ENCODE measurements at regions not wholly inside any gene's neighbourhood (a gene's known extent, or its start where the extent isn't known, plus 50 kb on each side); places are given as distances from the start of the nearest gene placed in this dataset.

- H3K27me3 ChIP-seq (ENCODE audit: insufficient read depth, low read length), result no peaks in the 10 kb centered on the region
- H2AFZ ChIP-seq (ENCODE audit: low read length), result no peak overlapping the region
- no peaks in the 10 kb centered on the region for H3K4me1 ChIP-seq (ENCODE audit: insufficient read depth, low read length)
- no peaks in the 10 kb centered on the region for H3K36me3 ChIP-seq (ENCODE audit: insufficient read depth, low read length)
- H3K27ac ChIP-seq (ENCODE audit: low read depth, low read length), result no peak overlapping the region
- no peak for TF ChIP-seq CTCF (IDR thresholded peaks at IDR 0.05; ENCODE audit: extremely low read depth, low read depth, low read length)
- no peak overlapping the region for H3K4me2 ChIP-seq (ENCODE audit: insufficient read depth, low read length)
- H3K9me3 ChIP-seq (ENCODE audit: low read depth, low read length), result no peaks in the 10 kb centered on the region
- H4K20me1 ChIP-seq (ENCODE audit: insufficient read depth, low read length), result no peaks in the 10 kb centered on the region
- no peaks in the 10 kb centered on the region for H3K79me2 ChIP-seq (ENCODE audit: insufficient read depth, low read length)
- no peak overlapping the region for H3K4me3 ChIP-seq (ENCODE audit: insufficient read depth, low read length)
- no peak for DNase-seq (ENCODE audit: insufficient read length, low spot score, missing footprints)
Observed at GRCh38 chr14:22232486-22232885, 356.5 kb downstream of the DAD1 start.

GRCh38 chr14:22231018-22231417 lies 358.0 kb downstream of the DAD1 start:
- no peak overlapping the region for H3K27ac ChIP-seq (ENCODE audit: low read depth, low read length)
- no peak overlapping the region for H2AFZ ChIP-seq (ENCODE audit: low read length)
- H3K27me3 ChIP-seq (ENCODE audit: insufficient read depth, low read length), result no peaks in the 10 kb centered on the region
- H3K9me3 ChIP-seq (ENCODE audit: low read depth, low read length), result no peaks in the 10 kb centered on the region
- no peak for DNase-seq (ENCODE audit: insufficient read length, low spot score, missing footprints)
- no peak overlapping the region for H3K4me3 ChIP-seq (ENCODE audit: insufficient read depth, low read length)
- H3K36me3 ChIP-seq (ENCODE audit: insufficient read depth, low read length), result no peaks in the 10 kb centered on the region
- no peak for TF ChIP-seq CTCF (IDR thresholded peaks at IDR 0.05; ENCODE audit: extremely low read depth, low read depth, low read length)
- peaks cover 4% of the 10 kb centered on the region for H3K4me1 ChIP-seq (ENCODE audit: insufficient read depth, low read length)
- H4K20me1 ChIP-seq (ENCODE audit: insufficient read depth, low read length), result no peaks in the 10 kb centered on the region
- no peak overlapping the region for H3K4me2 ChIP-seq (ENCODE audit: insufficient read depth, low read length)
- H3K79me2 ChIP-seq (ENCODE audit: insufficient read depth, low read length), result no peaks in the 10 kb centered on the region

- H2AFZ ChIP-seq (ENCODE audit: low read length), result no peak overlapping the region
- H3K36me3 ChIP-seq (ENCODE audit: insufficient read depth, low read length), result no peaks in the 10 kb centered on the region
- H3K4me2 ChIP-seq (ENCODE audit: insufficient read depth, low read length), result no peak overlapping the region
- H3K9me3 ChIP-seq (ENCODE audit: low read depth, low read length), result no peaks in the 10 kb centered on the region
- no peaks in the 10 kb centered on the region for H3K27me3 ChIP-seq (ENCODE audit: insufficient read depth, low read length)
- DNase-seq (ENCODE audit: insufficient read length, low spot score, missing footprints), result no peak
- H3K4me3 ChIP-seq (ENCODE audit: insufficient read depth, low read length), result no peak overlapping the region
- H4K20me1 ChIP-seq (ENCODE audit: insufficient read depth, low read length), result no peaks in the 10 kb centered on the region
- peaks cover 6% of the 10 kb centered on the region for H3K4me1 ChIP-seq (ENCODE audit: insufficient read depth, low read length)
- no peak overlapping the region for H3K27ac ChIP-seq (ENCODE audit: low read depth, low read length)
- no peaks in the 10 kb centered on the region for H3K79me2 ChIP-seq (ENCODE audit: insufficient read depth, low read length)
- no peak for TF ChIP-seq CTCF (IDR thresholded peaks at IDR 0.05; ENCODE audit: extremely low read depth, low read depth, low read length)
Observed at GRCh38 chr14:22230517-22230916, 358.5 kb downstream of the DAD1 start.

- Histone ChIP-seq H3K4me3 (ENCODE audit: insufficient read depth, low read length) (no peak overlapping the region), H4K20me1 (ENCODE audit: insufficient read depth, low read length) (no peaks in the 10 kb centered on the region), H3K4me2 (ENCODE audit: insufficient read depth, low read length) (no peak overlapping the region), H3K36me3 (ENCODE audit: insufficient read depth, low read length) (no peaks in the 10 kb centered on the region), H3K27ac (ENCODE audit: low read depth, low read length) (no peak overlapping the region), H3K9me3 (ENCODE audit: low read depth, low read length) (no peaks in the 10 kb centered on the region), H3K27me3 (ENCODE audit: insufficient read depth, low read length) (no peaks in the 10 kb centered on the region), H2AFZ (ENCODE audit: low read length) (no peak overlapping the region), H3K79me2 (ENCODE audit: insufficient read depth, low read length) (no peaks in the 10 kb centered on the region), H3K4me1 (ENCODE audit: insufficient read depth, low read length) (peaks cover 6% of the 10 kb centered on the region)
- no peak for TF ChIP-seq CTCF (IDR thresholded peaks at IDR 0.05; ENCODE audit: extremely low read depth, low read depth, low read length)
- DNase-seq (ENCODE audit: insufficient read length, low spot score, missing footprints), result no peak
Observed at GRCh38 chr14:22227084-22227483, 361.9 kb downstream of the DAD1 start.

All from osteoblast (primary cell).